DND-41 (cell line): ENCODE measurements at regions not wholly inside any gene's neighbourhood (a gene's known extent, or its start where the extent isn't known, plus 50 kb on each side); places are given as distances from the start of the nearest gene placed in this dataset.

Source experiments
- ATAC-seq: fragments of 200-7000 bp; cut with Tn5 transposase; 3 replicates; pipeline ENCODE4 v1.9.1; 2021; ENCODE audit warnings: low read depth; ENCODE audit not compliant: insufficient read depth
- DNase-seq: peaks from one replicate; pipeline ENCODE4 v3.0.0-alpha.2; 2020
- H2AFZ ChIP-seq: 2 replicates; pipeline ENCODE4 v1.6.0; 2012; ENCODE audit warnings: low read depth, low read length
- H3K27ac ChIP-seq: 2 replicates; pipeline ENCODE4 v1.5.1; 2012; ENCODE audit warnings: low read length, inconsistent platforms
- H3K27me3 ChIP-seq: fragments of 200-600 bp; sonication (generic); 2 replicates; pipeline ENCODE4 v1.6.0; 2012; ENCODE audit warnings: low read length, mild to moderate bottlenecking, inconsistent platforms; ENCODE audit not compliant: insufficient read depth, poor library complexity
- H3K36me3 ChIP-seq: 2 replicates; pipeline ENCODE4 v1.5.1; 2012; ENCODE audit warnings: low read length, inconsistent platforms; ENCODE audit not compliant: insufficient read depth
- H3K4me1 ChIP-seq: 2 replicates; pipeline ENCODE4 v1.5.1; 2012; ENCODE audit warnings: mild to moderate bottlenecking, low read length; ENCODE audit not compliant: insufficient read depth
- H3K4me2 ChIP-seq: 2 replicates; pipeline ENCODE4 v1.6.0; 2012; ENCODE audit warnings: mild to moderate bottlenecking, moderate library complexity, low read length, inconsistent platforms; ENCODE audit not compliant: insufficient read depth
- H3K4me3 ChIP-seq, 2 experiments: fragments of 200-600 bp in 1 of 2; shearing (Covaris generic) in 1 of 2; 2 replicates each; pipeline ENCODE4 v1.5.1; 2012 to 2016; ENCODE audit warnings: inconsistent platforms in 2 of 2, low read length in 2 of 2, mild to moderate bottlenecking in 2 of 2, low read depth in 1 of 2, moderate library complexity in 1 of 2
- H3K79me2 ChIP-seq: 2 replicates; pipeline ENCODE4 v1.6.0; 2012; ENCODE audit warnings: low read length, inconsistent platforms; ENCODE audit not compliant: insufficient read depth
- H3K9ac ChIP-seq: 2 replicates; pipeline ENCODE4 v1.6.0; 2012; ENCODE audit warnings: low read depth, mild to moderate bottlenecking, inconsistent platforms, low read length, moderate library complexity
- H3K9me3 ChIP-seq: 2 replicates; pipeline ENCODE4 v1.5.1; 2012; ENCODE audit warnings: low read length, moderate library complexity, mild to moderate bottlenecking, inconsistent platforms; ENCODE audit not compliant: insufficient read depth, severe bottlenecking
- H4K20me1 ChIP-seq: 2 replicates; pipeline ENCODE4 v1.6.0; 2012; ENCODE audit warnings: low read length; ENCODE audit not compliant: insufficient read depth
- EZH2 ChIP-seq: IDR thresholded peaks from 3 replicates; pipeline ENCODE4 v1.6.1; 2012; ENCODE audit warnings: borderline replicate concordance, low read depth, mild to moderate bottlenecking, moderate library complexity, low read length, inconsistent platforms; ENCODE audit not compliant: severe bottlenecking
- TF ChIP-seq, protein P1 (sequence below): IDR thresholded peaks from 2 replicates; pipeline ENCODE4 v1.5.1; 2012; ENCODE audit warnings: borderline replicate concordance, low read length, moderate library complexity, mild to moderate bottlenecking; ENCODE audit not compliant: poor library complexity, severe bottlenecking; ENCODE audit errors: extremely low read depth

DNA sequence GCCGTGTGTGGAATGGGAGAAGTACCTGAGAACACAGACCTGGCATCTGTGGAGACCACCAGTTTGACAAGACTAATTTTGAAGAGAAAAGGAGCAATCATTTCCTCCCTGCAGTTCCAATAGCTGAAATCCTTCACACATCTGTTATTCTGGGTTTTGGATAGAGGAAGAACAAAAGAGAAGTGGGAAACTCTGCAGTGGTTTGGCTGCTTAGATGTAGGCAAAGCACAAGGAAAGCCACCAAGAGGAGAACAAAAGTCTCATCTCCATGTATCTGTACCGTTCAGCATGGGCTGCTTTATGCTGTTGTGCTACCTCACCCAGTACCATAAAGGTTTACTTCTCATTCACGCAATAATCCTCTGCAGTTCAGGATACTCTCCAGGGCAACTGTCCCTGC lies 153.1 kb upstream of the COL8A1 start:
- H3K9me3 ChIP-seq, result peaks cover 4% of the 10 kb centered on the region
- no peaks in the 10 kb centered on the region for H3K27me3 ChIP-seq
- DNase-seq, result no peak
- no peaks in the 10 kb centered on the region for H3K4me1 ChIP-seq
- no peak overlapping the region for H3K9ac ChIP-seq
- H4K20me1 ChIP-seq, result no peaks in the 10 kb centered on the region
- no peak overlapping the region for H2AFZ ChIP-seq
- no peak overlapping the region for H3K27ac ChIP-seq
- TF ChIP-seq, protein P1, sequence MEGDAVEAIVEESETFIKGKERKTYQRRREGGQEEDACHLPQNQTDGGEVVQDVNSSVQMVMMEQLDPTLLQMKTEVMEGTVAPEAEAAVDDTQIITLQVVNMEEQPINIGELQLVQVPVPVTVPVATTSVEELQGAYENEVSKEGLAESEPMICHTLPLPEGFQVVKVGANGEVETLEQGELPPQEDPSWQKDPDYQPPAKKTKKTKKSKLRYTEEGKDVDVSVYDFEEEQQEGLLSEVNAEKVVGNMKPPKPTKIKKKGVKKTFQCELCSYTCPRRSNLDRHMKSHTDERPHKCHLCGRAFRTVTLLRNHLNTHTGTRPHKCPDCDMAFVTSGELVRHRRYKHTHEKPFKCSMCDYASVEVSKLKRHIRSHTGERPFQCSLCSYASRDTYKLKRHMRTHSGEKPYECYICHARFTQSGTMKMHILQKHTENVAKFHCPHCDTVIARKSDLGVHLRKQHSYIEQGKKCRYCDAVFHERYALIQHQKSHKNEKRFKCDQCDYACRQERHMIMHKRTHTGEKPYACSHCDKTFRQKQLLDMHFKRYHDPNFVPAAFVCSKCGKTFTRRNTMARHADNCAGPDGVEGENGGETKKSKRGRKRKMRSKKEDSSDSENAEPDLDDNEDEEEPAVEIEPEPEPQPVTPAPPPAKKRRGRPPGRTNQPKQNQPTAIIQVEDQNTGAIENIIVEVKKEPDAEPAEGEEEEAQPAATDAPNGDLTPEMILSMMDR, result no peak
- TF ChIP-seq EZH2, result no peak
- H3K4me3 ChIP-seq, result no peak overlapping the region
- H3K79me2 ChIP-seq, result no peaks in the 10 kb centered on the region
- no peak for ATAC-seq
- H3K4me2 ChIP-seq, result no peak overlapping the region
- no peaks in the 10 kb centered on the region for H3K36me3 ChIP-seq

DNA sequence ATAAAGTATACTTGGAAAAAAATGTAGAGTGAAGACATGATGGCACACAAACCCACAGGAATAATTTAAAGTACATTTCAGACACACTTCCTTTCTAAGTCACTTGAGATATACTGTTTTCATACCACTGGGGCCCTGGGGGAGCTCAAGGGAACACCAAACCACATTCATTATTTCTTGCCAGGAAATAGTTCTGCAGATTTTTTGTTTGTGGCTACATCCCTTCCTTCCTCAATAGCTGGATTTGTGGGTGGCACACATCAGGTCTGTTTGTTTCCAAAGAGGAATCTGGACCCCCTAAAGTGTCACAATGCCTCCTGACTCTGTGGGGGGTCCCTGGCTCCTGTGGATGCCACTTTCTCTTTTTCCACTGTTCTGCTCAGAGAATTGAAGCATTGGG lies 153.5 kb upstream of the COL8A1 start:
- Histone ChIP-seq H3K4me3 (no peak overlapping the region), H3K27ac (no peak overlapping the region), H3K9me3 (peaks cover 4% of the 10 kb centered on the region), H3K4me2 (no peak overlapping the region), H3K79me2 (no peaks in the 10 kb centered on the region), H3K9ac (no peak overlapping the region), H3K36me3 (no peaks in the 10 kb centered on the region), H4K20me1 (no peaks in the 10 kb centered on the region), H3K4me1 (no peaks in the 10 kb centered on the region), H3K27me3 (no peaks in the 10 kb centered on the region), H2AFZ (no peak overlapping the region)
- no peak for TF ChIP-seq EZH2
- TF ChIP-seq, protein P1, result no peak
- ATAC-seq, result no peak
- DNase-seq, result no peak

DNA sequence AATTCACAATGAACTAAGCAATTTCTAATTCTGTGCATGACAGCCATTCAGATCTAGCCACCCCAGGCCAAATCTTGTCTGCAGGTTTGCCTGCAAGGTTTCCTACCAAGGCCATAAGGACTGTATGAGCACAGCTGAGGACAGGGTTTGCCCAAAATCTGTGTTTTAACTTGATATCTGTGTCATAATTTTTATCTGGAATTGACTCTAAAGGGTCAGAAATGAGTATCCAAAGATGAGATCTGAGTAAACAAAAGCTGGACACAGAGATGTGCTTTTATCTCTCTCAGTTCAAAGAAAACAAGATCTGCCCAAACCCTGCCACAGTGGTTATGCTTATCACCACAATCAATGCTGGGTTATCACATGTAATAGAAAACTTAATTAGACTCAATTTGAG lies 154.6 kb upstream of the COL8A1 start:
- no peaks in the 10 kb centered on the region for H3K4me1 ChIP-seq
- ATAC-seq (no peak), DNase-seq (no peak)
- H3K27me3 ChIP-seq, result no peaks in the 10 kb centered on the region
- no peak overlapping the region for H2AFZ ChIP-seq
- H3K4me3 ChIP-seq, result no peak overlapping the region
- no peak overlapping the region for H3K27ac ChIP-seq
- peaks cover 4% of the 10 kb centered on the region for H3K9me3 ChIP-seq
- no peaks in the 10 kb centered on the region for H4K20me1 ChIP-seq
- H3K4me2 ChIP-seq, result no peak overlapping the region
- H3K9ac ChIP-seq, result no peak overlapping the region
- TF ChIP-seq, protein P1, result no peak
- TF ChIP-seq EZH2, result no peak
- no peaks in the 10 kb centered on the region for H3K36me3 ChIP-seq
- H3K79me2 ChIP-seq, result no peaks in the 10 kb centered on the region

DNA sequence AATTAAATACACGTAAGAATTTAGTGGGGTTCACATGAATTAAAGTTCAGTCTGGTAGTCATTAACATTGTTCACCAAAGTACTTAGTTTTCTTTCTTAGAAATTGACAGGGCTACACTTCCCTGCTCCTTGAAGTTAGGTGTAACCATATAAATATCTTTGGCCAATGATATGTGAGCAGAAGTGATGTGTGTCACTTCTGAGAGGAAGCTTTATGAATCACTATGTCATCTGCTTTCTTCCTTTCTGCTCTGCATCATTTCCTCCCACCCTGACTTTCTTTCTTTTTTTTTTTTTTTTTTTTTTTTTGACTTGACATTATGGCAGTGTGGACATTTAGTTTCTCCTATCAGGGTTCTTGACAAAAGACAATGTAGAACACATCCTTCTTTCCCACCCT lies 156.2 kb upstream of the COL8A1 start:
- H3K9me3 ChIP-seq, result peaks cover 4% of the 10 kb centered on the region

More for the DNA sequence above, 156.2 kb upstream of the COL8A1 start:
- no peak overlapping the region for H3K9ac ChIP-seq
- TF ChIP-seq, protein P1, result no peak
- no peak for TF ChIP-seq EZH2
- H3K27ac ChIP-seq, result no peak overlapping the region
- no peaks in the 10 kb centered on the region for H3K79me2 ChIP-seq
- H2AFZ ChIP-seq, result no peak overlapping the region
- no peak overlapping the region for H3K4me2 ChIP-seq
- no peaks in the 10 kb centered on the region for H3K4me1 ChIP-seq
- no peaks in the 10 kb centered on the region for H4K20me1 ChIP-seq
- ATAC-seq, result no peak
- no peak for DNase-seq
- no peaks in the 10 kb centered on the region for H3K36me3 ChIP-seq
- no peaks in the 10 kb centered on the region for H3K27me3 ChIP-seq
- H3K4me3 ChIP-seq, result no peak overlapping the region
